IMR-90 (cell line): ENCODE measurements at regions not wholly inside any gene's neighbourhood (a gene's known extent, or its start where the extent isn't known, plus 50 kb on each side); places are given as distances from the start of the nearest gene placed in this dataset.

ENCODE experiments used
- ATAC-seq: fragments of 200-7000 bp; cut with Tn5 transposase; 2 replicates; pipeline ENCODE4 v1.9.1; 2020; ENCODE audit warnings: low read depth, mild to moderate bottlenecking, moderate library complexity
- BruUV-seq: library from RNA; stranded (reverse); fragments of 400-500 nt; replicated peaks from 2 replicates; lab custom pipeline; 2021; lab: Mats Ljungman, UMichigan
- CTCF ChIA-PET: fragments of 300-600 bp; formaldehyde crosslinking; extraction: SDS; loops from one replicate; lab custom pipeline; 2021; ENCODE audit warnings: antibody characterized with exemption; lab: Yijun Ruan, JAX
- POLR2A ChIA-PET: fragments of 300-600 bp; sonication (Branson Sonifier 250); formaldehyde crosslinking; loops from one replicate; lab custom pipeline; 2022; ENCODE audit warnings: antibody characterized with exemption; ENCODE audit not compliant: unreplicated experiment; lab: Charles Lee
- DNase-seq: peaks from one replicate; pipeline ENCODE4 v3.0.0; 2013
- H2AFZ ChIP-seq: replicated peaks from 2 replicates; pipeline ENCODE3; 2013; ENCODE audit warnings: low read length, mild to moderate bottlenecking; ENCODE audit not compliant: poor library complexity
- H2AK5ac ChIP-seq: 2 replicates; pipeline ENCODE4 v1.6.1; 2013; ENCODE audit warnings: low read depth, low read length, inconsistent platforms
- H2AK9ac ChIP-seq: replicated peaks from 2 replicates; pipeline ENCODE3; 2013; ENCODE audit warnings: mild to moderate bottlenecking, low read depth, low read length, moderate library complexity; ENCODE audit not compliant: poor library complexity
- H2BK120ac ChIP-seq: 2 replicates; pipeline ENCODE4 v1.6.1; 2013; ENCODE audit warnings: low read depth, low read length, inconsistent platforms
- H2BK15ac ChIP-seq: 3 replicates; pipeline ENCODE4 v1.6.1; 2013; ENCODE audit warnings: low read depth, low read length, inconsistent platforms
- H2BK20ac ChIP-seq: 2 replicates; pipeline ENCODE4 v1.6.1; 2013; ENCODE audit warnings: low read depth, mild to moderate bottlenecking, inconsistent platforms, low read length, moderate library complexity
- H2BK5ac ChIP-seq: 2 replicates; pipeline ENCODE4 v1.6.1; 2013; ENCODE audit warnings: mild to moderate bottlenecking, low read depth, low read length, inconsistent platforms; ENCODE audit not compliant: poor library complexity, severe bottlenecking
- H3K14ac ChIP-seq: replicated peaks from 2 replicates; pipeline ENCODE4 v1.6.1; 2013; ENCODE audit warnings: low read depth, low read length, inconsistent platforms
- H3K18ac ChIP-seq: 2 replicates; pipeline ENCODE4 v1.6.1; 2013; ENCODE audit warnings: low read depth, low read length, control low read depth
- H3K23ac ChIP-seq: 2 replicates; pipeline ENCODE4 v1.6.1; 2013; ENCODE audit warnings: low read depth, low read length, inconsistent platforms
- H3K27ac ChIP-seq: 2 replicates; pipeline ENCODE4 v1.5.1; 2013; ENCODE audit warnings: mild to moderate bottlenecking, control low read depth, low read length; ENCODE audit not compliant: insufficient read depth
- H3K27me3 ChIP-seq: 2 replicates; pipeline ENCODE4 v1.6.1; 2013; ENCODE audit warnings: low read length; ENCODE audit not compliant: control insufficient read depth, insufficient read depth
- H3K36me3 ChIP-seq: 2 replicates; pipeline ENCODE4 v1.6.1; 2013; ENCODE audit warnings: low read length, mixed read lengths; ENCODE audit not compliant: control insufficient read depth, insufficient read depth
- H3K4ac ChIP-seq: 2 replicates; pipeline ENCODE4 v1.6.1; 2013; ENCODE audit warnings: low read depth, low read length, inconsistent platforms
- H3K4me1 ChIP-seq: 2 replicates; pipeline ENCODE4 v1.6.1; 2013; ENCODE audit warnings: low read length, mixed read lengths; ENCODE audit not compliant: control insufficient read depth, insufficient read depth
- H3K4me2 ChIP-seq: 2 replicates; pipeline ENCODE4 v1.6.1; 2013; ENCODE audit warnings: low read depth, mild to moderate bottlenecking, control low read depth, low read length, moderate library complexity
- H3K4me3 ChIP-seq: 2 replicates; pipeline ENCODE4 v1.5.1; 2013; ENCODE audit warnings: low read depth, mild to moderate bottlenecking, control low read depth, low read length, moderate library complexity; ENCODE audit not compliant: insufficient read depth
- H3K56ac ChIP-seq: 2 replicates; pipeline ENCODE4 v1.6.1; 2013; ENCODE audit warnings: low read length, inconsistent platforms; ENCODE audit not compliant: insufficient read depth; ENCODE audit errors: extremely low read depth
- H3K79me1 ChIP-seq, 2 experiments: 2 replicates each; pipeline ENCODE4 v1.6.1; 2013; ENCODE audit warnings: low read length in 2 of 2, inconsistent platforms in 1 of 2, low read depth in 1 of 2
- H3K9ac ChIP-seq: 2 replicates; pipeline ENCODE4 v1.6.1; 2013; ENCODE audit warnings: low read depth, low read length, control low read depth
- H3K9me1 ChIP-seq: 2 replicates; pipeline ENCODE4 v1.6.1; 2013; ENCODE audit warnings: low read length, inconsistent platforms; ENCODE audit not compliant: insufficient read depth
- H3K9me3 ChIP-seq: 2 replicates; pipeline ENCODE4 v1.6.1; 2013; ENCODE audit warnings: low read length; ENCODE audit not compliant: control insufficient read depth, insufficient read depth
- H4K20me1 ChIP-seq: 2 replicates; pipeline ENCODE4 v1.6.1; 2013; ENCODE audit warnings: low read length, inconsistent platforms; ENCODE audit not compliant: insufficient read depth
- H4K5ac ChIP-seq: 2 replicates; pipeline ENCODE4 v1.6.1; 2013; ENCODE audit warnings: mild to moderate bottlenecking, low read depth, low read length, control low read depth
- H4K8ac ChIP-seq, 2 experiments: 2 replicates each; pipeline ENCODE4 v1.6.1; 2013; ENCODE audit warnings: low read depth in 2 of 2, low read length in 2 of 2, control low read depth in 1 of 2, inconsistent platforms in 1 of 2
- H4K91ac ChIP-seq: 2 replicates; pipeline ENCODE4 v1.6.1; 2013; ENCODE audit warnings: low read depth, low read length, inconsistent platforms; ENCODE audit not compliant: insufficient read depth
- BHLHE40 ChIP-seq: fragments of 150-350 bp; IDR thresholded peaks from 2 replicates; pipeline ENCODE4 v1.6.1; 2016; ENCODE audit warnings: mild to moderate bottlenecking, low read depth, low read length
- CEBPB ChIP-seq: IDR thresholded peaks from 2 replicates; pipeline ENCODE4 v1.6.1; 2012; ENCODE audit warnings: low read depth, low read length, improper control_type of control experiment
- CHD1 ChIP-seq: IDR thresholded peaks from 2 replicates; pipeline ENCODE4 v1.6.1; 2012; ENCODE audit warnings: low read depth, low read length, improper control_type of control experiment
- FOS ChIP-seq: fragments of 150-350 bp; IDR thresholded peaks from 2 replicates; pipeline ENCODE4 v1.6.1; 2016; ENCODE audit warnings: low read depth, low read length
- MAFK ChIP-seq: IDR thresholded peaks from 2 replicates; pipeline ENCODE4 v1.6.1; 2012; ENCODE audit warnings: low read depth, low read length, improper control_type of control experiment
- MAZ ChIP-seq: IDR thresholded peaks from 2 replicates; pipeline ENCODE4 v1.6.1; 2012; ENCODE audit warnings: low read depth, mild to moderate bottlenecking, low read length, improper control_type of control experiment, moderate library complexity, borderline replicate concordance
- MXI1 ChIP-seq: IDR thresholded peaks from 2 replicates; pipeline ENCODE4 v1.6.1; 2012; ENCODE audit warnings: low read depth, mild to moderate bottlenecking, low read length, moderate library complexity, borderline replicate concordance
- NFE2L2 ChIP-seq: fragments of 150-350 bp; IDR thresholded peaks from 2 replicates; pipeline ENCODE4 v1.6.1; 2016; ENCODE audit warnings: low read depth, mild to moderate bottlenecking, low read length
- POLR2A ChIP-seq: IDR thresholded peaks from 2 replicates; pipeline ENCODE4 v1.6.1; 2012; ENCODE audit warnings: mild to moderate bottlenecking, low read depth, low read length
- RAD21 ChIP-seq: IDR thresholded peaks from 2 replicates; pipeline ENCODE4 v1.6.1; 2012; ENCODE audit warnings: low read length, improper control_type of control experiment
- RCOR1 ChIP-seq: IDR thresholded peaks from 2 replicates; pipeline ENCODE4 v1.6.1; 2012; ENCODE audit warnings: mild to moderate bottlenecking, low read length, improper control_type of control experiment; ENCODE audit not compliant: insufficient replicate concordance
- RFX5 ChIP-seq: IDR thresholded peaks from 2 replicates; pipeline ENCODE4 v1.8.0; 2012; ENCODE audit warnings: low read depth, mild to moderate bottlenecking, low read length, moderate library complexity
- SMC3 ChIP-seq: fragments of 150-350 bp; IDR thresholded peaks from 2 replicates; pipeline ENCODE4 v1.6.1; 2016; ENCODE audit warnings: low read depth, mild to moderate bottlenecking, antibody characterized with exemption, low read length, moderate library complexity
- WGBS, 2 experiments: methylation state at CpG; one replicate each; pipeline versions ENCODE4 v1.1.5 to v1.1.7; 2013; ENCODE audit warnings: missing lambda C conversion rate in 2 of 2; ENCODE audit not compliant: insufficient read length in 1 of 2; ENCODE audit errors: extremely low coverage in 2 of 2; 5-methylcytosine and 5-hydroxymethylcytosine counted together
- dilution Hi-C: fragments of 300-500 bp; cut with HindIII; formaldehyde crosslinking; loops from one replicate; pipeline ENCODE4 v1.14.3; 2018; ENCODE audit warnings: low sequenced_read_pairs; ENCODE audit not compliant: unreplicated experiment
- in situ Hi-C: fragments of 300-500 bp; cut with MboI; formaldehyde crosslinking; loops from 3 replicates; pipeline ENCODE4 v1.14.3; 2019; ENCODE audit warnings: low sequenced_read_pairs, inconsistent platforms, mixed read lengths
- intact Hi-C: fragments of 100-400 bp; cut with micrococcal nuclease; formaldehyde crosslinking; loops from 2 replicates; pipeline ENCODE4 v1.10.0; 2022
- TF ChIP-seq, protein P1 (sequence below): fragments of 150-350 bp; IDR thresholded peaks from 2 replicates; pipeline ENCODE4 v1.6.1; 2016; ENCODE audit warnings: low read depth, mild to moderate bottlenecking, low read length, moderate library complexity, borderline replicate concordance
- TF ChIP-seq, protein P2 (sequence below): fragments of 150-350 bp; IDR thresholded peaks from 2 replicates; pipeline ENCODE4 v1.6.1; 2017; ENCODE audit warnings: mild to moderate bottlenecking, antibody characterized with exemption, low read length, low read depth
- TF ChIP-seq, protein P3 (sequence below): conservative IDR thresholded peaks from 2 replicates; pipeline ENCODE4 v1.5.1; 2012; ENCODE audit warnings: mild to moderate bottlenecking, low read depth, low read length, improper control_type of control experiment

DNA sequence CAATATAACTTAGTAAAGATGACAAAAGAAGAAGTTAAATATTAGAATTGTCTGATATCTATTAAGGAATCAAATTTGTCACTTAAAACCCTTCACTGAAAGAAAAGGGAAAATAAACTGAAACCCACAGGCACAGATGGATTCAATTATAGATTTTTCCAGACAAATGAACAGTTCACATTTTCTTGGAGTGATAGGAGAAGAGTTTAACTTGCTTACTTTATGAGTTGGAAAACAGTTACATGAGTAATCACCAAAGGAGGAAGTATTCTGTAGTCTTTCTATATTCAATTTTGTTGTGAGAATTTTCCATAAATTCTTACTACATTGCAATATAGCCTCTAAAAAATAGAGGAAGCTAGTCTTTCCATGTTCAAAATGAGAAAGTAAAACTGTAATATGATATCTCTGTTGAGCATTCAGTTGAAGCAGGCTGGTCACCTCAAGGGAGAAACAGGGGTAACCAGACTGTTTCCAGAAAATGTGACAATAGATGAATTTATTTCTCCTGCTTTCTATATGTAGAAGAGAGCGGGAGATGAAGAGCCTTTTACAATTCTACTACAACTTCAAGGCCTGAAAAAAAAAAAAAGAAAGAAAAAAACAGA, 330.3 kb upstream of the EPHA5 start:
- intact Hi-C loops, result no loop called here

More for the DNA sequence above, 330.3 kb upstream of the EPHA5 start:
- Histone ChIP-seq H4K91ac (no peak overlapping the region), H3K4ac (no peak overlapping the region), H2BK120ac (no peak overlapping the region), H3K4me2 (no peak overlapping the region), H4K5ac (no peak overlapping the region), H3K56ac (no peak overlapping the region), H2BK15ac (no peak overlapping the region), H2BK5ac (no peak overlapping the region), H3K9me1 (no peaks in the 10 kb centered on the region), H3K4me1 (no peaks in the 10 kb centered on the region), H3K23ac (no peak overlapping the region), H4K8ac (no peak overlapping the region), H3K14ac (no peak overlapping the region), H3K36me3 (no peaks in the 10 kb centered on the region), H4K20me1 (no peaks in the 10 kb centered on the region), H3K9me3 (peaks cover 4% of the 10 kb centered on the region; the same call in 1 of the 2 replicates), H3K79me1 (no peaks in the 10 kb centered on the region), H3K27me3 (no peaks in the 10 kb centered on the region), H3K18ac (no peak overlapping the region), H2AFZ (no peak overlapping the region), H2BK20ac (no peak overlapping the region), H3K27ac (no peak overlapping the region), H2AK9ac (no peak overlapping the region), H3K4me3 (no peak overlapping the region), H2AK5ac (no peak overlapping the region), H3K9ac (no peak overlapping the region)
- BruUV-seq, result no TSS peak
- TF ChIP-seq, protein P1, sequence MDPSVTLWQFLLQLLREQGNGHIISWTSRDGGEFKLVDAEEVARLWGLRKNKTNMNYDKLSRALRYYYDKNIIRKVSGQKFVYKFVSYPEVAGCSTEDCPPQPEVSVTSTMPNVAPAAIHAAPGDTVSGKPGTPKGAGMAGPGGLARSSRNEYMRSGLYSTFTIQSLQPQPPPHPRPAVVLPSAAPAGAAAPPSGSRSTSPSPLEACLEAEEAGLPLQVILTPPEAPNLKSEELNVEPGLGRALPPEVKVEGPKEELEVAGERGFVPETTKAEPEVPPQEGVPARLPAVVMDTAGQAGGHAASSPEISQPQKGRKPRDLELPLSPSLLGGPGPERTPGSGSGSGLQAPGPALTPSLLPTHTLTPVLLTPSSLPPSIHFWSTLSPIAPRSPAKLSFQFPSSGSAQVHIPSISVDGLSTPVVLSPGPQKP, result no peak
- TF ChIP-seq MAFK (no peak), CHD1 (no peak), BHLHE40 (no peak), RFX5 (no peak), RAD21 (no peak), POLR2A (no peak), FOS (no peak), NFE2L2 (no peak), MXI1 (no peak), CEBPB (no peak), SMC3 (no peak), MAZ (no peak), RCOR1 (no peak)
- TF ChIP-seq, protein P2, sequence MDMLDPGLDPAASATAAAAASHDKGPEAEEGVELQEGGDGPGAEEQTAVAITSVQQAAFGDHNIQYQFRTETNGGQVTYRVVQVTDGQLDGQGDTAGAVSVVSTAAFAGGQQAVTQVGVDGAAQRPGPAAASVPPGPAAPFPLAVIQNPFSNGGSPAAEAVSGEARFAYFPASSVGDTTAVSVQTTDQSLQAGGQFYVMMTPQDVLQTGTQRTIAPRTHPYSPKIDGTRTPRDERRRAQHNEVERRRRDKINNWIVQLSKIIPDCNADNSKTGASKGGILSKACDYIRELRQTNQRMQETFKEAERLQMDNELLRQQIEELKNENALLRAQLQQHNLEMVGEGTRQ, result no peak
- TF ChIP-seq, protein P3, sequence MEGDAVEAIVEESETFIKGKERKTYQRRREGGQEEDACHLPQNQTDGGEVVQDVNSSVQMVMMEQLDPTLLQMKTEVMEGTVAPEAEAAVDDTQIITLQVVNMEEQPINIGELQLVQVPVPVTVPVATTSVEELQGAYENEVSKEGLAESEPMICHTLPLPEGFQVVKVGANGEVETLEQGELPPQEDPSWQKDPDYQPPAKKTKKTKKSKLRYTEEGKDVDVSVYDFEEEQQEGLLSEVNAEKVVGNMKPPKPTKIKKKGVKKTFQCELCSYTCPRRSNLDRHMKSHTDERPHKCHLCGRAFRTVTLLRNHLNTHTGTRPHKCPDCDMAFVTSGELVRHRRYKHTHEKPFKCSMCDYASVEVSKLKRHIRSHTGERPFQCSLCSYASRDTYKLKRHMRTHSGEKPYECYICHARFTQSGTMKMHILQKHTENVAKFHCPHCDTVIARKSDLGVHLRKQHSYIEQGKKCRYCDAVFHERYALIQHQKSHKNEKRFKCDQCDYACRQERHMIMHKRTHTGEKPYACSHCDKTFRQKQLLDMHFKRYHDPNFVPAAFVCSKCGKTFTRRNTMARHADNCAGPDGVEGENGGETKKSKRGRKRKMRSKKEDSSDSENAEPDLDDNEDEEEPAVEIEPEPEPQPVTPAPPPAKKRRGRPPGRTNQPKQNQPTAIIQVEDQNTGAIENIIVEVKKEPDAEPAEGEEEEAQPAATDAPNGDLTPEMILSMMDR, result no peak
- no peak for ATAC-seq
- ChIA-PET POLR2A (no interaction called here), CTCF (no interaction called here)
- dilution Hi-C loops, result no loop called here
- in situ Hi-C loops, result no loop called here
- no peak for DNase-seq
- WGBS, 2 experiments, result no CpG with 5 or more reads among the region's 1 CpG
